Endodermal cell (in vitro differentiated cells): ENCODE measurements at regions not wholly inside any gene's neighbourhood (a gene's known extent, or its start where the extent isn't known, plus 50 kb on each side); places are given as distances from the start of the nearest gene placed in this dataset.

Source experiments
- DNase-seq: peaks from one replicate; pipeline ENCODE4 v3.0.0-alpha.2; 2017
- H3K27ac ChIP-seq: 2 replicates; pipeline ENCODE4 v1.5.1; 2013; ENCODE audit warnings: mild to moderate bottlenecking, low read depth, low read length, moderate library complexity
- H3K27me3 ChIP-seq: 2 replicates; pipeline ENCODE4 v1.6.1; 2013; ENCODE audit warnings: mild to moderate bottlenecking, low read length, moderate library complexity; ENCODE audit not compliant: insufficient read depth, control insufficient read depth, poor library complexity, severe bottlenecking
- H3K36me3 ChIP-seq: 2 replicates; pipeline ENCODE4 v1.7.0; 2013; ENCODE audit warnings: mild to moderate bottlenecking, low read length, moderate library complexity; ENCODE audit not compliant: control insufficient read depth, insufficient read depth
- H3K4me1 ChIP-seq: one replicate; pipeline ENCODE4 v1.7.0; 2013; ENCODE audit warnings: low read length; ENCODE audit not compliant: control insufficient read depth, insufficient read depth
- H3K4me3 ChIP-seq: 2 replicates; pipeline ENCODE4 v1.5.1; 2013; ENCODE audit warnings: mild to moderate bottlenecking, low read length, moderate library complexity
- H3K9ac ChIP-seq: 2 replicates; pipeline ENCODE4 v1.6.1; 2013; ENCODE audit warnings: mild to moderate bottlenecking, low read length, moderate library complexity; ENCODE audit not compliant: poor library complexity, severe bottlenecking; ENCODE audit errors: extremely low read depth
- H3K9me3 ChIP-seq: 2 replicates; pipeline ENCODE4 v1.6.1; 2013; ENCODE audit warnings: mild to moderate bottlenecking, low read length, moderate library complexity; ENCODE audit not compliant: control insufficient read depth
- H3K27ac Mint-ChIP-seq: 2 replicates; pipeline ENCODE4 v1.8.0; 2020; ENCODE audit warnings: mixed read lengths
- H3K27me3 Mint-ChIP-seq: 2 replicates; pipeline ENCODE4 v1.8.0; 2021; ENCODE audit warnings: mild to moderate bottlenecking, mixed read lengths; ENCODE audit not compliant: insufficient read depth
- H3K36me3 Mint-ChIP-seq: 2 replicates; pipeline ENCODE4 v1.8.0; 2020; ENCODE audit warnings: low read depth, mixed read lengths
- H3K4me1 Mint-ChIP-seq: 2 replicates; pipeline ENCODE4 v1.8.0; 2020; ENCODE audit warnings: mixed read lengths
- H3K4me3 Mint-ChIP-seq: 2 replicates; pipeline ENCODE4 v1.8.0; 2020; ENCODE audit warnings: mild to moderate bottlenecking, moderate library complexity, mixed read lengths
- H3K9me3 Mint-ChIP-seq: 2 replicates; pipeline ENCODE4 v1.8.0; 2020; ENCODE audit warnings: mild to moderate bottlenecking, mixed read lengths
- WGBS, 2 experiments: methylation state at CpG; one replicate each; pipeline versions ENCODE4 v1.1.5 to v1.1.7; 2013; ENCODE audit warnings: missing lambda C conversion rate in 2 of 2, mixed read lengths in 1 of 2; ENCODE audit not compliant: insufficient coverage in 1 of 2, insufficient read length in 1 of 2; 5-methylcytosine and 5-hydroxymethylcytosine counted together
- TF ChIP-seq, protein P1 (sequence below): fragments of 200-600 bp; sonication (generic); conservative IDR thresholded peaks from 2 replicates; pipeline ENCODE4 v1.5.0; 2021; ENCODE audit warnings: antibody characterized with exemption, mild to moderate bottlenecking

DNA sequence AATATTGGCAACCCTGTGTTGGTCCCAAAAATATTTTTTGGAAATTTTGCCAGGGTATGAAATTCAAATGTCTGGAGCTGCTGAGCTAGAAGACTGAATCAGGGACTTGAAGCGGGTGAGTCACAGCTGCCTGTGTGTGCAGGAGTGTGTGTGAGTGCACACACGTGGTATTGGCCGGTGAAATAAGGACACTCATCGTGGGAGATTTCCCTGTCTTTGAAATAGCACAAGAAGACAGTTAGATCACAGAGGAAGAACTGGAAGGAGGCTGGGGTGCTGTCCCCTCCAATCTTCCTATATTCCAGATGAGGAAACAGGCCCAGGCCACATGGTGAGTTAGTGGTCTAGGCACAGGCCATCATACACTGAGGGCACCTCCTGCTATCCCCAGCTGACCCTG is 123.8 kb upstream of the MLN start:
- H3K9me3 ChIP-seq = peaks cover 12% of the 10 kb centered on the region
- no peak overlapping the region for H3K4me3 ChIP-seq
- TF ChIP-seq, protein P1, sequence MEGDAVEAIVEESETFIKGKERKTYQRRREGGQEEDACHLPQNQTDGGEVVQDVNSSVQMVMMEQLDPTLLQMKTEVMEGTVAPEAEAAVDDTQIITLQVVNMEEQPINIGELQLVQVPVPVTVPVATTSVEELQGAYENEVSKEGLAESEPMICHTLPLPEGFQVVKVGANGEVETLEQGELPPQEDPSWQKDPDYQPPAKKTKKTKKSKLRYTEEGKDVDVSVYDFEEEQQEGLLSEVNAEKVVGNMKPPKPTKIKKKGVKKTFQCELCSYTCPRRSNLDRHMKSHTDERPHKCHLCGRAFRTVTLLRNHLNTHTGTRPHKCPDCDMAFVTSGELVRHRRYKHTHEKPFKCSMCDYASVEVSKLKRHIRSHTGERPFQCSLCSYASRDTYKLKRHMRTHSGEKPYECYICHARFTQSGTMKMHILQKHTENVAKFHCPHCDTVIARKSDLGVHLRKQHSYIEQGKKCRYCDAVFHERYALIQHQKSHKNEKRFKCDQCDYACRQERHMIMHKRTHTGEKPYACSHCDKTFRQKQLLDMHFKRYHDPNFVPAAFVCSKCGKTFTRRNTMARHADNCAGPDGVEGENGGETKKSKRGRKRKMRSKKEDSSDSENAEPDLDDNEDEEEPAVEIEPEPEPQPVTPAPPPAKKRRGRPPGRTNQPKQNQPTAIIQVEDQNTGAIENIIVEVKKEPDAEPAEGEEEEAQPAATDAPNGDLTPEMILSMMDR = no peak
- no peak for DNase-seq
- H3K36me3 ChIP-seq = no peaks in the 10 kb centered on the region
- H3K36me3 Mint-ChIP-seq = no peaks in the 10 kb centered on the region
- peaks cover 9% of the 10 kb centered on the region for H3K9me3 Mint-ChIP-seq
- H3K4me1 Mint-ChIP-seq = no peaks in the 10 kb centered on the region
- no peaks in the 10 kb centered on the region for H3K4me1 ChIP-seq
- WGBS, 2 experiments = 62 to 90% methylated on average over 3 to 4 of the region's 4 CpGs
- H3K27ac ChIP-seq = no peak overlapping the region
- H3K9ac ChIP-seq = no peak overlapping the region
- no peaks in the 10 kb centered on the region for H3K27me3 ChIP-seq
- peaks cover 17% of the 10 kb centered on the region for H3K27me3 Mint-ChIP-seq
- H3K4me3 Mint-ChIP-seq = no peak overlapping the region
- no peak overlapping the region for H3K27ac Mint-ChIP-seq

DNA sequence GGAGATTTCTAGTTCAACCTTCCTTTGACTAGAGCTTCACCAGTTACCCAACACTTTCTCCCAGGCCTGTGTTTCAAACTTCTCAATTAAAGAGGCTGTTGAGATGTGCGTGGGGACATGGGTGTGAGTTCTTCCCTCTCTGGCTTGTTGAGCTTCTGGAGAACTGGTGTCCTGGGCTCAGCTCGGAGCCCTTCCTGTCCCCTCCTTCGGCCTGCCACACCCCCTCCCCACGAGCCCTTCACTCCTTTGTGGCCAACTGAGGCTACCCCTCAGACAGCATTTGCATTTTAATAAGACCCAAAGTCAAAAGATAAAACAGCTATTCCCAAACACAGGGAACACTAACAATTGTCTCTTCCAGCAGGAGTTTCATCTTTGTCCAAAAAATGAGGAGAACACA is 123.3 kb upstream of the MLN start:
- Histone ChIP-seq H3K4me1 (no peaks in the 10 kb centered on the region), H3K9me3 (peaks cover 12% of the 10 kb centered on the region), H3K27me3 (no peaks in the 10 kb centered on the region), H3K27ac (no peak overlapping the region), H3K4me3 (no peak overlapping the region), H3K9ac (no peak overlapping the region), H3K36me3 (no peaks in the 10 kb centered on the region)
- WGBS, 2 experiments = 40 to 64% methylated on average over 1 to 4 of the region's 4 CpGs
- peaks cover 9% of the 10 kb centered on the region for H3K9me3 Mint-ChIP-seq
- H3K27ac Mint-ChIP-seq = no peak overlapping the region
- TF ChIP-seq, protein P1 = no peak
- H3K36me3 Mint-ChIP-seq = no peaks in the 10 kb centered on the region
- no peak for DNase-seq
- H3K27me3 Mint-ChIP-seq = peaks cover 16% of the 10 kb centered on the region
- no peak overlapping the region for H3K4me3 Mint-ChIP-seq
- H3K4me1 Mint-ChIP-seq = no peaks in the 10 kb centered on the region

DNA sequence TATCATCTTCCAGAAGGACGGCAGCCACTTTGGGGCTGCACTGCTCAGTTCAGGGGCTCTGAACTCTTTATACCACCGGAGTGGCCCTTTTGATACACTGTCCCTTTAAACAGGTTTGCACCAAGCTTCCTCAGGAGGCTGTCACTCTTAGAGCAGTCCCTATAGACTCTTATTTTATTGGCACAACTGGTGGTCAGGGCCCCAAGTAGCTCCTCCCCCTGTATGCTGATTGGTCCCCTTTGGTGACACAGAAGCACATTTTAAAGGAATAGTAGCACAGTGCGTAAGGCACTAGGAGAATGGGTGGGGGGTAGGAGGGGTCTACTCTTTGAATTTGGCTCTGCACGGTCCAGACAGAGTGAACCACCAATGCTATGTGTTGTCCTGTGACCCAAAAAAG is 122.6 kb upstream of the MLN start:
- DNase-seq = peak; percentile 62
- Histone ChIP-seq H3K27me3 (no peaks in the 10 kb centered on the region), H3K9ac (no peak overlapping the region), H3K36me3 (no peaks in the 10 kb centered on the region), H3K4me3 (no peak overlapping the region), H3K9me3 (peaks cover 12% of the 10 kb centered on the region), H3K27ac (no peak overlapping the region), H3K4me1 (no peaks in the 10 kb centered on the region)
- WGBS, 2 experiments = 90 to 95% methylated on average over 3 to 4 of the region's 4 CpGs
- H3K36me3 Mint-ChIP-seq = no peaks in the 10 kb centered on the region
- no peak overlapping the region for H3K4me3 Mint-ChIP-seq
- H3K9me3 Mint-ChIP-seq = peaks cover 9% of the 10 kb centered on the region
- TF ChIP-seq, protein P1 = no peak
- no peaks in the 10 kb centered on the region for H3K4me1 Mint-ChIP-seq
- no peak overlapping the region for H3K27ac Mint-ChIP-seq
- H3K27me3 Mint-ChIP-seq = peaks cover 10% of the 10 kb centered on the region
